Activated CD8-positive, alpha-beta memory T cell treated with anti-CD3 and anti-CD28 coated beads, Interleukin-2, amount 10 ng/mL, durations not matched to agents 7 days and 5 days (primary cell): ENCODE measurements at regions not wholly inside any gene's neighbourhood (a gene's known extent, or its start where the extent isn't known, plus 50 kb on each side); places are given as distances from the start of the nearest gene placed in this dataset.

Source experiments
- ATAC-seq: fragments of 150-1000 bp; cut with Tn5 transposase; one replicate; pipeline ENCODE4 v1.10.0; 2021; ENCODE audit warnings: moderate library complexity
- CTCF ChIA-PET: fragments of 350-600 bp; sonication (Branson Sonifier 250); formaldehyde crosslinking; loops from one replicate; lab custom pipeline; 2021; ENCODE audit warnings: antibody characterized with exemption; lab: Charles Lee
- DNase-seq: peaks from one replicate; pipeline ENCODE4 v3.0.0-alpha.2; 2020
- H3K27ac Mint-ChIP-seq: one replicate; pipeline ENCODE4 v1.8.0; 2021; ENCODE audit warnings: mild to moderate bottlenecking, mixed read lengths
- H3K27me3 Mint-ChIP-seq: one replicate; pipeline ENCODE4 v1.8.0; 2021; ENCODE audit warnings: mixed read lengths
- H3K36me3 Mint-ChIP-seq: one replicate; pipeline ENCODE4 v1.8.0; 2021; ENCODE audit warnings: mild to moderate bottlenecking, mixed read lengths
- H3K4me1 Mint-ChIP-seq: one replicate; pipeline ENCODE4 v1.8.0; 2021; ENCODE audit warnings: mixed read lengths
- H3K4me3 Mint-ChIP-seq: one replicate; pipeline ENCODE4 v1.8.0; 2021; ENCODE audit warnings: mild to moderate bottlenecking, moderate library complexity, mixed read lengths
- H3K9me3 Mint-ChIP-seq: one replicate; pipeline ENCODE4 v1.8.0; 2022; ENCODE audit warnings: low read depth, mixed read lengths

GRCh38 chr3:64878362-64878761, 190.6 kb upstream of the ADAMTS9 start:
- H3K36me3 Mint-ChIP-seq: no peaks in the 10 kb centered on the region
- H3K9me3 Mint-ChIP-seq: peaks cover 4% of the 10 kb centered on the region
- DNase-seq: no peak
- no peaks in the 10 kb centered on the region for H3K4me1 Mint-ChIP-seq
- CTCF ChIA-PET: no interaction called here
- ATAC-seq: no peak
- no peaks in the 10 kb centered on the region for H3K27me3 Mint-ChIP-seq
- no peak overlapping the region for H3K27ac Mint-ChIP-seq
- no peak overlapping the region for H3K4me3 Mint-ChIP-seq

DNA sequence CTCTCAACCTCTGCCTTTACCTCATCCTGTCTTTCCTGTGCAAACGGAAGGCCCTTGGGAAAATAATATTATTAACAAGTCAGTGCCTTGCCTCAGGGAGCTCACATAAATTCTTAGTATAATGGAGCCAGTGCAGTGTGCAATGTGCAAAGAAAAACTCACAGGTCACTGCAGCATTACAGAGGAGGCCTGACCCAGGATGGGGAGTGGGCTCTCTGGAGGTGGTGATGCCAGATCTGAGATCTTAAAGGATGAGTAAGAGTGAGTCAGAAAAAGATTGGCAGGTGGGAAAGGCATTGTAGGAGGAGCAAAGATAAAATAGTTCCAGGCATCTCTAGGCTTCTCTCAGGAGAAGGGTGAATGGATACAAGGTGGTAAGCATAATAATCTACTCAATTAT, 185.6 kb upstream of the ADAMTS9 start:
- no peaks in the 10 kb centered on the region for H3K27me3 Mint-ChIP-seq
- H3K4me3 Mint-ChIP-seq: no peak overlapping the region
- H3K27ac Mint-ChIP-seq: no peak overlapping the region
- no peaks in the 10 kb centered on the region for H3K4me1 Mint-ChIP-seq
- no peaks in the 10 kb centered on the region for H3K9me3 Mint-ChIP-seq
- CTCF ChIA-PET: no interaction called here
- DNase-seq: no peak
- H3K36me3 Mint-ChIP-seq: no peaks in the 10 kb centered on the region
- ATAC-seq: no peak

DNA sequence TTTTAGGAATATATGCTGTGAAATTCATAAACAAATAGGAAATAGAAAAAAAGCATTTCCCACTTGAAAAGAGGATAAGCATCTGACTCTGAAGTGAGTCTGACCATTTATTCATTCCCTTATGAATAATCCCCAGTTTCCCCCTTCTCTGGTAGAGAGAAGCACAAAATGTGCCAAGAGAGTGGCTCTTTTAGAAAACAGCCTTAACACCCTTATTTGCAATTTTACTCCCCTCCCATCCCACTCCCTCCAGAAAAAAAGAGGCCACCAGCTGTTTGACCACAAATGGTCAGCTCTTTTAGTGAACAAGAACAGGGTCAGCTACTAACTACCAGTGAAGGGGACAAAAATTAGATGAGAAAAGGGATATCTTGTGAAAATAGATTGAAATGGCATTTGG, 184.5 kb upstream of the ADAMTS9 start:
- Mint-ChIP-seq H3K27ac (no peak overlapping the region), H3K4me3 (no peak overlapping the region), H3K36me3 (no peaks in the 10 kb centered on the region), H3K9me3 (no peaks in the 10 kb centered on the region), H3K27me3 (no peaks in the 10 kb centered on the region), H3K4me1 (no peaks in the 10 kb centered on the region)
- DNase-seq: no peak
- CTCF ChIA-PET: no interaction called here
- no peak for ATAC-seq

DNA sequence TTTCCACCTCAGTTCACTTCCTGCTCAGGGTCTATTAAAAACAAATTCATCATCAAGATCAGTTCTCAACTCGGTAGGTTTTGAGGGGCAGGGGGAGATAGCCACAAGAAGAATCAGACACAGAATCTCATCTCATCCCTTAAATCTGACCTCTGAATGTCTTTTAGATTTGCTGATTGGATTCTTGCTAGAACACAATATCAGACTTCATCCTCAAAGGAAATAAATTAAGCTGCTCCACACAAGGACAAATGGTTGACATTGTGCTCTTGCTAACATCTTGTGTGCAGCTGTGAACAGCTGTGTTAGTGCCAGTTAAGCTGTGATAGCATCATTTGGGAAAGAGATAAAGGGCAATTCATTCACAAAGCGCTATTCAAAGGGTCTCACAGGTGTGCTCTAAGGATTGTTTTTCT, 184.0 kb upstream of the ADAMTS9 start:
- no peak overlapping the region for H3K4me3 Mint-ChIP-seq
- CTCF ChIA-PET: no interaction called here
- H3K4me1 Mint-ChIP-seq: no peaks in the 10 kb centered on the region
- H3K27me3 Mint-ChIP-seq: no peaks in the 10 kb centered on the region
- no peaks in the 10 kb centered on the region for H3K36me3 Mint-ChIP-seq
- ATAC-seq: no peak
- no peak overlapping the region for H3K27ac Mint-ChIP-seq
- DNase-seq: no peak
- H3K9me3 Mint-ChIP-seq: no peaks in the 10 kb centered on the region

- Mint-ChIP-seq H3K27ac (no peak overlapping the region), H3K36me3 (no peaks in the 10 kb centered on the region), H3K9me3 (no peaks in the 10 kb centered on the region), H3K4me3 (no peak overlapping the region), H3K4me1 (no peaks in the 10 kb centered on the region), H3K27me3 (no peaks in the 10 kb centered on the region)
- DNase-seq: no peak
- CTCF ChIA-PET: no interaction called here
- no peak for ATAC-seq
Observed at GRCh38 chr3:64870876-64871646, 183.3 kb upstream of the ADAMTS9 start.

- H3K9me3 Mint-ChIP-seq: no peaks in the 10 kb centered on the region
Observed at GRCh38 chr3:64867224-64867623, 179.4 kb upstream of the ADAMTS9 start.

GRCh38 chr3:64865839-64866570, 178.2 kb upstream of the ADAMTS9 start:
- Mint-ChIP-seq H3K9me3 (no peaks in the 10 kb centered on the region), H3K27ac (no peak overlapping the region), H3K4me1 (no peaks in the 10 kb centered on the region), H3K4me3 (no peak overlapping the region), H3K36me3 (no peaks in the 10 kb centered on the region), H3K27me3 (no peaks in the 10 kb centered on the region)
- DNase-seq: no peak
- ATAC-seq: no peak
- CTCF ChIA-PET: no interaction called here

More at GRCh38 chr3:64867224-64867623, 179.4 kb upstream of the ADAMTS9 start:
- ATAC-seq: no peak
- H3K36me3 Mint-ChIP-seq: no peaks in the 10 kb centered on the region
- H3K4me3 Mint-ChIP-seq: no peak overlapping the region
- H3K27ac Mint-ChIP-seq: no peak overlapping the region
- CTCF ChIA-PET: no interaction called here
- H3K4me1 Mint-ChIP-seq: no peaks in the 10 kb centered on the region
- no peak for DNase-seq
- H3K27me3 Mint-ChIP-seq: no peaks in the 10 kb centered on the region

- no peak for DNase-seq
- no peak overlapping the region for H3K4me3 Mint-ChIP-seq
- CTCF ChIA-PET: no interaction called here
- H3K27ac Mint-ChIP-seq: no peak overlapping the region
- no peaks in the 10 kb centered on the region for H3K36me3 Mint-ChIP-seq
- ATAC-seq: no peak
- H3K4me1 Mint-ChIP-seq: no peaks in the 10 kb centered on the region
- no peaks in the 10 kb centered on the region for H3K27me3 Mint-ChIP-seq
- no peaks in the 10 kb centered on the region for H3K9me3 Mint-ChIP-seq
Observed at GRCh38 chr3:64863226-64864212, 175.7 kb upstream of the ADAMTS9 start.

DNA sequence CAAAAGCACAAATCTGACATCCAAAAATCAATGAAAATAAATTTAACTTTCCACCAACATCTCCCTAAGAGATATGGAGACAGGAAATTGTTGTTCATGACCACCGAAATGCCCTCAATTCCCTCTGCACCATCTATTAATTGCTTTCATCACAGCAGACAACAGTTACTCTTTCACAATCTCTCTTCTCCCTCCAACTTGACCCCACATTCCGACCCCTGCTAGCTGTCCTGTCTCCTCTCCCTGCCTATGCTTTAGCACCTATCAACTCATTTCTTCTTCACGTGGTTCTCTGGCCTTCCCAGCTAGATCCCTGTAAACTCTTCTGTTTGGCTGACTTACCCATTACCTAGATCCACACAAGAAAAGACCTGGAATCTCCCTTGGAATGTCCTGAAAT, 173.9 kb upstream of the ADAMTS9 start:
- H3K36me3 Mint-ChIP-seq: no peaks in the 10 kb centered on the region
- CTCF ChIA-PET: no interaction called here
- no peaks in the 10 kb centered on the region for H3K4me1 Mint-ChIP-seq
- DNase-seq (no peak), ATAC-seq (no peak)
- no peak overlapping the region for H3K4me3 Mint-ChIP-seq
- H3K27ac Mint-ChIP-seq: no peak overlapping the region
- no peaks in the 10 kb centered on the region for H3K27me3 Mint-ChIP-seq
- H3K9me3 Mint-ChIP-seq: no peaks in the 10 kb centered on the region

GRCh38 chr3:64860536-64860870, 172.7 kb upstream of the ADAMTS9 start:
- H3K4me1 Mint-ChIP-seq: no peaks in the 10 kb centered on the region
- CTCF ChIA-PET: no interaction called here
- H3K4me3 Mint-ChIP-seq: no peak overlapping the region
- no peak for ATAC-seq
- H3K27me3 Mint-ChIP-seq: no peaks in the 10 kb centered on the region
- H3K9me3 Mint-ChIP-seq: peaks cover 2% of the 10 kb centered on the region
- no peaks in the 10 kb centered on the region for H3K36me3 Mint-ChIP-seq
- no peak overlapping the region for H3K27ac Mint-ChIP-seq
- no peak for DNase-seq

DNA sequence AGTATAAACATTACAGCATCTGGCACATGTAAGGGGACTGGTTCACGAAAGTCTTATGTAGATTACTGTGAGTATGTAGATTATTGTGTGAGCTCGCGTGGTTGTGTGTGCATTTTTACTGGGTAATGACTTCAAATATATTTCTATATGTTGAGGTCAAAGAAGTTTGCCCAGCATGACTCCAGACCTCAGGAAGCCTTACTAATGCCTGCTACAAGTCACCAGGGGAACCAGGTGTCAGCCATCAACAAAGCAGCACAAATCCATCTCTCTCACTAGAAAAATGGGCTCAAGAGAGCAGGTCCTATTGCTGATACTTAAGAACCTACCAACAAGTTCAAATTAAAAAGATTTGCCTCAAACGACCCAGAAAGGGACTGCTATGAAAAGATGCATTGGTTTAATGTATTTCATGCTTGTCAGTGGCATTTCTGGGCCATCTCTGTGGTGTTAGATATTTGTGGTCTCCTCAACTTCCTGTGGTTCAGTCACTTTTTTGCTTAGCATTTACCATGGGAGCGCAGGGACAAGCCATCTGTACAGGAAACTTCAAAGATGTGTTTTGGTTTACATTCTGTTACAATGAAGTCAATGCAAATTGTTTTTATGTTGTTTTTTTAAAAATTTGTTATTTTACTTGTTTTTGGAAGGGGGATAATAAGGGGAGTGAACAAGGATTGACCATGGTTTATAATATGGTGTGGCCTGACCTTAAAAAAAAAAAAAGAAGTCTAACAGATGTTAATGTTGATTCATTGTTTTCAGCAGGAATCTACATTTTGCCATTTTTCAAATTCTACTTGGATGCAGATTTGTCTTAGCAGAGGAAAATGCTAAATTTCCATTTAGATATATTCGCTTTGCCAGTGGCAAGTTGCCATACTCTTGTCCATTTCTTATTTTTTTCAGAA, 172.1 kb upstream of the ADAMTS9 start:
- Mint-ChIP-seq H3K27ac (no peak overlapping the region), H3K9me3 (peaks cover 2% of the 10 kb centered on the region), H3K4me1 (no peaks in the 10 kb centered on the region), H3K27me3 (no peaks in the 10 kb centered on the region), H3K4me3 (no peak overlapping the region), H3K36me3 (no peaks in the 10 kb centered on the region)
- ATAC-seq (no peak), DNase-seq (no peak)
- CTCF ChIA-PET: no interaction called here

DNA sequence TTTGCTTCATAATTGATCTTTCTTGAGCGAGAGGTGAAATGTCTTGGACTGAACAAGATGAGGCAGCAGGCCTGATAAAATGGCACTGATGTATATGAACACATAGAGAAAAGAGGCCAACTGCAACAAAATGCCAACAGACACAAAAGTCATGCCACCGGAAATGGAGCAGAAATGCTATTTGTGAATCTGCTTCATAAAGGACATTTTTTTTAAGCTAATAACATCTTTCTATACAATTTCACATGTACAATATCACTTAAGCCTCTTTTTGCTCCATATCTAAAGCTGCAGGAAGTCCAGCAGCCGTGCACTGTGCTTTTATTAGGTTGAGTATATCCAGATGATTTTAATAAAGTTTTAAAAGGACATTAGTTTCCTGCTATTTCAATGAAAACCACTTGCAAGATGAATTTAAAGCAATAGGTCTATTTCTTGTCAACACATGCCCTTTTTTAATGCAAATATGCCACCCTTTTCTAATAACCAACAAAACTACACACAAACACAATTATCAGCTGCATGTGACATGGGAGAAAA, 169.2 kb upstream of the ADAMTS9 start:
- CTCF ChIA-PET: no interaction called here
- Mint-ChIP-seq H3K9me3 (peaks cover 2% of the 10 kb centered on the region), H3K4me3 (no peak overlapping the region), H3K27ac (no peak overlapping the region), H3K4me1 (no peaks in the 10 kb centered on the region), H3K36me3 (no peaks in the 10 kb centered on the region), H3K27me3 (no peaks in the 10 kb centered on the region)
- ATAC-seq (no peak), DNase-seq (no peak)
